SIG-M5 (cell line): ENCODE measurements at regions not wholly inside any gene's neighbourhood (a gene's known extent, or its start where the extent isn't known, plus 50 kb on each side); places are given as distances from the start of the nearest gene placed in this dataset.
"Not testable (repeated sequence)": the region's sequence is repeated elsewhere in the genome, so short reads cannot be mapped to it uniquely, and the experiment has no call there.

Source experiments
- DNase-seq: peaks from one replicate; lab custom pipeline; 2025; lab: John Stamatoyannopoulos, UW

DNA sequence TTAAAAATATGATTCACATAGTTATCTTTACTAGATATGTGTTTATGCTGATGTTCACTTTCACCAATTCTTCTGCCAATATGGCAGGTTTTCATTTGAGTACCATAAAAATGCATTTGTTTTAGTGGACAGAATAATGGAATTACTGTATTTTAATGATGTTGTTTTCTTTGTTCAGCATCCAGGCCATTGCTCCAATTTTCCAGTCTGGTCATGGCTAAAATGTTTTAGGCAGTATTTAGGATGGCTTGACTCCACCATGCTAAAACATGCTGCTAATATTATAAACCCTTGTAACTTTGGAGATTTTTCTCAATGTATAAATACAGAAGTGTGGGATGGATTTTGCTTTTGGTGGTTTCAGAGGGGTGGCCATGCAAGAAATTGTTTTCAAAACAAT is 273.0 kb upstream of the RPS23 start:
- no peak for DNase-seq

DNA sequence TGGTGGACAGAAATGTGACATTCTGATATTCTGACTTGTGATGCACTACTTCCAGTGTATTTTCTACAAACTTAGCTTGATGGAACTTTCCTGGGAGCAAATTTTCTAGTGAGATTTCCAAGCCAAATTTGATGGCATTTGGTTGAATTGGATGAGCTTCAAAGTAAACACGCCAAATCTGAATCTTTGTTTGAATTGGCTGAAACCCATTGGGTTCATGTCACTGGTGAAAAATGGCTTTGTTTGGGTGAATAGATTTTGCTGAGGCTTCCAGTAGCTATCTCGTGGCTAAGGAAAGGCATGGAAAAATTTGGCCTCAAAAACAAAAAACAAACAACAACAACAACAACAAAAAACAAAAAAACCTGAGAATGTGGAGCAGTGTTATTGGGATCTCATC is 271.1 kb upstream of the RPS23 start:
- DNase-seq, result no peak

DNA sequence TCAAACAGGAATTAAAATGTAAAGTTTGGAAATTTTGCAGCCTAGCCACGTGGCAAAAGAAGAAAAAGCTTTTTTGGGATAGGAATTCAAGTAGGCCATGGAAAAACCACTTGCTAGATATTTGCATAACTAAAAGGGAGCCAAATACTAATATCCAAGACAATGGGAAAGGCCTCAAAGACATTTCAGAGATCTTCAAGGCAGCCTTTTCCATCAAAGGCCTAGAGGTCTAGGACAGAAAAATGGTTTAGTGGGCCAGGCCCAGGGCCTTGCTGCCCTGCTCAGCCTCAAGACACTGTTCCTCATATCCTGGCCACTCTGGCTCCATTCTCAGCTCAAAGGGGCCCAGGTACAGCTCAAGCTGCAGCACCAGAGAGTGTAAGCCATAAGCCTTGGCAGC is 265.9 kb upstream of the RPS23 start:
- no peak for DNase-seq

DNA sequence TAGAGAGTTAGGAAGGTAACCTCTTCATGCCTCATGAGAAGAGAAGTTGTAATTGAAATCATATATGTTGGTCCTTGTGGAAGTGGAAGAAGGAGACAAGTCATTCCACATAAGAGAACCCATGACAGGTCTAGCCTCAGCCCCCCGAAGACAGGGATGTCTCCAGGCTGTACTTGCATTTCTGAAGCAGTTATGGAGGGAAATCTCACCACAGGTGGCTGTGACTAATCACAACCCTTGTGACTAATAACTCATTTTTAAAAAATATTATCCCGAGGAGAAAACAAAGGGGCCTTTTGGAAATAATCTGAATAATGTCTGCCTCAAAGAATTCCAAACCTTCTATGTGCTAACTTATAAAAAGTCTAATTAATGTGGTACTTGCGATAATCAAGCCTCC is 262.1 kb upstream of the RPS23 start:
- no peak for DNase-seq

DNA sequence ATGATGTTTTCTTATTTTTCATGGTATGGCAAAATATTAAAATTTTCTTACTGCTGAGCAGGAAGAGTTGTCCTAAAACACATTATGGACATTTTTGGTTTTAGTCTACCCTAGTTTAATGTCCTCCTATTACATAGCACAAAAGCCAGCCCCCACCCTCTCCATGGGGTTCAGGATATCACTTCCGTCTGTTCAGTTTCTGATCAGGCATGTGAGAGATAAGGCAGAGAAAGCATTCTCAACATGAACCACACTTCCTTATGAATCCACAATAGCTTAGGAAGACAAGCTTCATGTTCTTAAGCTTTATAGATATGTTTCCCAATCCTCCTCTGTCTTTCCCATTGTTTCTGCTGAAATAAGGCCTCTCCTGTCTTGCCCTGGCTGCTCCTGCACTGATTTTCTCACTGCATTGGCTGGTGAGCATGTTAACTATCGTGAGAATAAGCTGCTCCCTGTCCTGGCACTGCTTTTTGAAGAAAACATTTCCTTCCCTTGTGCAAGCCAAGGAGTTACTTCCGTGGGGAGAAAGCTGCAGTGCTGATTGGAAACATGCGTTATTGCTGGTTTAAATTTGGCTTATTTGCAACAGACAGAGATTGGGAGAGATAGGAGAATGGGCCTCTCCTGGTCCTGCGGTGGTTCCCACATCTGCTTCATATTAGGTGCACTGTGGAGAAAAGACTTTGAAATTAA is 260.3 kb upstream of the RPS23 start:
- no peak for DNase-seq

DNA sequence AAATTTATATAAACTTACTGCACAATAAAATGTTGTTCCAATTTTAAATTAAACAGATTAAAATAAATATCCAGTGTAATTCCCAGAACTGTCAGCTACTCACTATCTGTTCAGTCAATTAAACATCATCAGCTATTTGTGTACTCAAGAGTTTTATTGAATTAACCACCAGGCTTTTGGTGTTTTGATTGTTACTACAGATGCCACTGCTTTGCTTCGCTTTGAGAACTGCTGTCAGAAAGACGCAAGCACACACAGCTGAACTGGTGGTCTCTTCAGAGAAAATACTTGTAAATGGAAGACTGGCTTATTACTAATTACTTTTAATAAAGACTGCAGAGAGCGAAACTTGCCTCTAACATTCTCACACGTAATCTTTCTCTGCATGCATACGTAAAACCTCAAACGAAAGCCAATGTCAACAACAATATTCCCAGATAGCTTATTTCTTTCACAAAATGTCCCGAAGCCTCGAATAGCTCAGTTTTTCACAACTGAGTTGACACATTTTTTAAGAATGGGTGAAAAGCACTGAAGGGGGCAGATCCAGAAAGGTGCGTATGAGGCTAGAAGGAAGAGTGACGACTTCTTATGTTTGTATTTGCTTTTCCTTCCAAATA is 259.6 kb upstream of the RPS23 start:
- no peak for DNase-seq

DNA sequence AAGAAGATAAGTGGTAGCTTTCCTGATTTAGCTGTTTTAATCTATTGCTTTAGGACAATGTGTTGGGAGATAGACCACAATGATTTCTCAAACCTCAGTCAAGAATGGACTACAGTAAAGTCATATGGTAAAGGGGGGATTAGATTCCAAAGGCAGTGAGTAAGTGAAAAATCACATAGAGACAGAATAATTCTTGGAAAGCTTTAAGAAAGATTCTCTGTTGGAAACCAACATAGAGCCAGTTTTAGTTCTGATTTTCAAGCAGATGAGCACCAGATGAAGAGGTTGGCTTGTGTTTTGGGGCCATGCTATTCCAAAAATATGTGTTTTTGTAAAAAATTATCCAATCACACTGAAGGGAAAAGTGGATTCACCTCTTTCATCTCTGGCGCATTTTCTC is 256.8 kb upstream of the RPS23 start:
- no peak for DNase-seq

DNA sequence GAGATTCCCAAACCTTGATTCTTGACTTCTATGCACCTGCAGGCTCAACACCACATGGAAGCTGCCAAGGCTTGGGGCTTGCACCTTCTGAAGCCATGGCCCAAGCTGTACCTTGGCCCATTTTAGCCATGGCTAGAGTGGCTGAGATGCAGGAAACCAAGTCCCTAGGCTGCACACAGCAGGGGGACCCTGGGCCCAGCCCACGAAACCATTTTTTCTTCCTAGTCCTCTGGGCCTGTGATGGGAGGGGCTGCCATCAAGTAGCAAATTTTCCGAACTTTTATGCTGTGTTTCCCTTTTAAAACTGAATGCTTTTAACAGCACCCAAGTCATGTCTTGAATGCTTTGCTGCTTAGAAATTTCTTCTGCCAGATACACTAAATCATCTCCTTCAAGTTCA is 253.9 kb upstream of the RPS23 start:
- DNase-seq, result not testable (repeated sequence)

DNA sequence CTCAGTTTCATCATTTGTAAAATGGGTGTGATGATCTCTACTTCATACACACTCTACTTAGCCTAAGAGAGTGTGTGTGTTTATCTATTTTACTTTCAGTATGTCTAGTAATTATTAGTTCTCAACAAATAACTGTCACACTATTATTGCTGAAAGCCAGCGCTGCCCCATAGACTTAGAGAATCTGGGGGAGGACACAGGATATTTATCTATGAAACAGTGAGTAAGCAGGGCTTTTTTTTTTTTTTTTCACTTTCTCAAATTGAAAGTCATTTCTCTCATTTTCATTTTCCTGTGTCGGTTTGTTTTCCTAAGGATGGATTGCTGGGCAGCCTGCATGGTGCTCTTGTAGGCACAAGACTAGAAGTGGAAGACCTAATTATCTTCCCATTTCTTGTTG is 248.4 kb upstream of the RPS23 start:
- no peak for DNase-seq

DNA sequence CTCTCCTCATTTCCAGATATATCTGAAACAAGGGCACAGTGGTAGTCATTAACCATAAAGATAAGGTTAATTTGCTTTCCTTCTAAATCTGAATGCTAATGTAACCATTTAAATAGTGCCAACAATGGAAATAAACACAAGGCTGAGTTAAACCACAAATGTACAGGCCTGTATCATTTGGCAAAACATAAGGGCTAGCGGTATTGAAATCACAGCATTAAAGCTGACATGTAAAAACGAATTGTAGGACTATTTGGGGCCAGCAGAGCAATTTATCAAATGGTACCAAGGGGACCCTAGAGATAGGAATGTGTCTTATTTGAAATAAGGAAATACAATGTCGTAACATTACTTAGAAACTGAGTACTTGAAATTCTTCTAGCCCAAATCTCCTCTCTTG is 247.5 kb upstream of the RPS23 start:
- no peak for DNase-seq

DNA sequence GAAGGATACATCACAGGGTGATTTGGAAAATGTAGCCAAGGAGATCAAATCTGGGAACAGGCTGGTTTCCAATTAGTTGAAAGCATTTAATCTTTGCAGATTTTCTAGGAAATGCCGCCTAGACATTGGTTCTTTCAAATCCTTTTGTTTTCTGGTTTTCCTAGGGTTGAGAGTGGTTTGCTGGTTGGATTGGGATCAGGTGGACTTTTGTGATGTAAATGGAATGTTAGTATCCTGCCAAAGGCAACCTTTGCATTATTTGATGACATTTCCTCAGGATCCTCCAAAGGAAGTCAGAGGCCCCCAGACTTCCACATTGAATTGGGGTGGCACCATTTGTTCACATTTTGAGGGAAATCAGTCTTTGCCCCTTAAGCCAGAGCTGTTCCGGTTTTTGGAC is 245.5 kb upstream of the RPS23 start:
- no peak for DNase-seq

DNA sequence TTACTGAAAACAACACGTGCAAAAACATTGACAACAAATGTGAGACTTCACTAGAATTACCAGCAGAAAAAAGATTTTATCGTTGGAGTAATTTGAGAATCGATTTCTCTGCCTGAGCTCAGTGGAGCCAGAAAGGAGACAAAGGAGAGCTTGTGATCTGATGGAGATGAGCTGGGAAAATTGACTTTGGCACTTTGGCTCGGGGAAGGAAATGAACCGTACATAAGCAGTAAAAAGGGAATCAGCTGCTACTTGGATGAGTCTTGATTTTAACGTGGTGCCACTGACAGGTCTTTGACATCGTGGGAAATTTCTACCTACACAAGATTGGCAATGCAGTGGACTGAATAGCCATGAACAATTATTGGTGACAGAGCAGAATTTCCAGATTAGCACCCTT is 244.7 kb upstream of the RPS23 start:
- DNase-seq, result no peak

DNA sequence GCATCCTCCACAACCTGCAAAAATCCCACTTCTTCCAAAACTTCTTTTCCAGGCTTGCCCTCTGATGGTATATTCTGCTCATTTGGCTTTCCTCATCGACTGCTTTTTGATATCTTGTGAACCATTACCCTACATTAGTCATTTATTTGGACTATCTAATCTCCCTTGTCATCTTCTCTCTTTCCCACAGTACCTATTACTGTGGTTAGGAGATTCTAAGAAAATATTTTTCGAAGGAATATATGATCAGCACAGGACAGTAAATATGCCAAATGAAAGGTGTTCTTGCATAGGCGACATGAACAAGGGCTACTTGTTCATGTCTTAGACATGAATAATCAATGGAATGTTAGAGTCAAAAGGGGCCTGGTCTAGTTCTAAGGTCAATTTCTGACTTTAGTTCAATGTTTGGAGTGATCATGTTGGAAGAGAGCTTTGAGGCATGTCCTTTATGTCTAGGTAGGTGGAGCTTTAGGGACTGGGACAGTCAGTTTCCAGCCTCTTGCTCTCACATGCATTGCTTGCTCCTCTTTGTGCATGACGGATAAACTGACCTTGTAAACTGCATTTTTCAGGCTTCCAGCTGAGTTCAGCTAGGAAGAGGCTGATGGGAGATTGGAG is 243.4 kb upstream of the RPS23 start:
- no peak for DNase-seq

DNA sequence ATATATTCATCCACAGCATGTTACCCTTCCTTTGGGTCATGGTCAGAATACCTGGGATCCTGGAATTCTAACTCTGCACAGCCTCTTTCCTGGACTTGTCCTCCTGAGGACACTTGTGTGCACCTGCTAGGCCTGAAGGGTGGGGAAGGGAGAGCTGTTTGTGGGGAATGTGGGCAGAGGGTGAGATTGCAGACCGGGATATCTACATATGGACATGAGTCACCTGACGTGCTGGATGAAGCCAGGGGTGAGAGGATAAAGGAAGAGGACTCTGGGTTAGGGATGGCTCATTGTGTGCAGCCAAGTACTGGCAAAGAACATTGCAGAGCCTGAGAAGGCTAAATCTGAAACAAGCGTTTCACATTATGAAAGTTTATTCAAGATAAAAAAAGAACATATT is 241.4 kb upstream of the RPS23 start:
- DNase-seq, result no peak

DNA sequence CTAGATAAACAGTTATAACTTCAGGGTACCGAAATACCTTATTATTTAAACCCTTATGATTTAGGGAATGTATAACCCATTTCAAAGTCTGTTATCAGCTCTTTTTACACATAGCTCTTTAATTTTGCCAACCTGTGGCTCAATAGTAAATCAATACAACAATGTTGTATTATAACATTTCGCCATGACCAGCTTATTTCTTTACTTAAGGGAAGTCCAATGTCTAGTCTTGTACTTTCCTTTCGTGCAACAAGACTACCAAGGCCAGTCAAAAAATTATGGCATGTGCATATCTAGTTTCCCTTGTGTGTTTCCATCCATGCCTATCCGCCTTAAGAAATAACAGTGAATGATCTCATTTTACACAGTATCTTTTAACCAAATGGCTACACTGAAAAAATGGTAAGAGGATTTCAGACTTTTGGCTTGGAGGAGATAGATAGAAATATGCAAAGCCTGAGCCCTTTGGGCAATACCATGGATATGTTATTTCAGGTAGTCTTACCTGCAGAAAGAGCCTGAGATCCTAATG is 239.5 kb upstream of the RPS23 start:
- no peak for DNase-seq

DNA sequence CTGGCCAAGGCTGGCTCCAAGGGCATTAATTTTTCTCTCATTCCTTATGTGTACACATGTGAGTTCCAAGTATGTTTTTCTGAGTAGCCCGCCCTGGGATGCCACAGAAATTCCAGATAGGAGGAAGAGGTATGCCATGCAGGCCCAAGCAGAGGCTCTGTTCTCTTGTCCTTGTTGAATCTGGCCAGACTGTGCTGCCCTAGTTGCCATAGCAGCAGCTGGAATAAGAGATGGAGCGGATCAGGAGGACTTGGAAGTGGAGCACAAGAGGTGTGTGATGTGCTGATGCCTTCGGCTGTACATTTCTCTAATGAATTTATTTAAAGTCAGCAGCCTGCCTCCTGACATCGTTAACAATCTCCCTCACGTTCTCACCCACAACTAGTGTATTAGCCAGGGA is 235.6 kb upstream of the RPS23 start:
- DNase-seq, result no peak

DNA sequence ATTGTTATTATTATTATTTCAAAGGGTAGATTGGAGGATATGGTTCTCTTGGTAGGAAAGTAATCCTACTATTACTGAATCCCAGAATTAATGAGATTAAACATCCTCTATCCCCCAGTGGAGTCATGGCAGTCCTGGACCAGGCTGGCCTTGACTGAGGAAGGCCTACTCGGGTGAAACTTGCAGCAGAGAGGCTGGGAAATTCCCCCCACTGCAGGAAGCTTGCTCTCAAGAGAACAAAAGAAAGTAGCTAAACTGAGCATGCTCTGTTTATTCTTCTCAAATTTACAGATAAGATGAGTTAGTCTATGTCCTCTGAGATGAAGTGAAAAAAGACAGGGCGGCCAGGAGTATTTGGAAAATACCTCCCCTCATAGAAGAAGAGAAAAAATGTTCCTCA is 233.9 kb upstream of the RPS23 start:
- no peak for DNase-seq

DNA sequence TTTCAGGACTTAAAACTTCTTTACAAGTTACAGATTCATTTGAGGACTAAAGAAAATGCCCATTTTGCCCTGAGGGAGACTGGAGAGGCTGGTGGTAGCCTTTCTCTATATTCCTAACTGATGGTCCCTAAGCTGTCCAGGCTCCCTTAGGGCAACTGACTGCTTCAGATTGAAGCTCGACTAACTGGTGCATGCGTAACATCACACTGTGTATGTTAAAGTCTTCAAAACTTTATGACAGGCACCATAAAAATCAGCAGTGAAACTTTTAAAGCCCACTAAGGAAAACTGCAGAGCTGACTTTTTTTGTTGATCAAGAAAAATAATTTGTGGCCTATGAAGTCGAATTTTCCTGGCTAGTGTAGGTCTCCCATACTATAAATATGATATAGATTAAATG is 233.0 kb upstream of the RPS23 start:
- DNase-seq, result no peak

DNA sequence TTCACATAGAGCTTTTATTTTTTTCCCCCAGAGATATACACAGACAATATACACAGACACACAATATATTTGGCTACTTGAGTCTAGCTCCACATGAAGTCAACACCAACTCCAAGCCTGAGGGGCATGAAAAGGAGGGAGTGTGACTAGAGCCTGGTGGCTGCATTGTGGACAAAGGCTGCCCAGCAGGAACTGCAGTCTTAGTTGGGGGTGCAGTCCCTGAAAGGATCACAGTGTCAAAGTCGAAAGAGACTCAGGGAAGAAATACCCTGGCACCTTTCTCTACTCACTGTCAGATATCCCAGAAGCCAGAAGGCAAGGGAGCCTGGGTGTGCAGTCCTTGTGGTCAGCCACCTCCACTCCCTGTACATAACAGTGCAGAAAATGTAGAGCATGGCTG is 231.6 kb upstream of the RPS23 start:
- DNase-seq, result no peak

DNA sequence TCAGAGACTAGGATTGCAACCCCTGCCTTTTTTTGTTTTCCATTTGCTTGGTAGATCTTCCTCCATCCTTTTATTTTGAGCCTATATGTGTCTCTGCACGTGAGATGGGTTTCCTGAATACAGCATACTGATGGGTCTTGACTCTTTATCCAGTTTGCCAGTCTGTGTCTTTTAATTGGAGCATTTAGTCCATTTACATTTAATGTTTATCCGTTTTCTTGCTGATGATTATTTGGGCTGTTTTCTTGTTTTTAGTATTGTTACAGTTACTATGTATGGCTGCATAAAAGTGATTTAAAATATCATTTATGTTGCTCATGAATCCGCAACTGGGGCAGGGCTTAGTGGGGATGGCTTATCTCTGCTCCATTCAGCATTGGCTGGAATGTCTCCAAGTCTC is 228.2 kb upstream of the RPS23 start:
- DNase-seq, result not testable (repeated sequence)

DNA sequence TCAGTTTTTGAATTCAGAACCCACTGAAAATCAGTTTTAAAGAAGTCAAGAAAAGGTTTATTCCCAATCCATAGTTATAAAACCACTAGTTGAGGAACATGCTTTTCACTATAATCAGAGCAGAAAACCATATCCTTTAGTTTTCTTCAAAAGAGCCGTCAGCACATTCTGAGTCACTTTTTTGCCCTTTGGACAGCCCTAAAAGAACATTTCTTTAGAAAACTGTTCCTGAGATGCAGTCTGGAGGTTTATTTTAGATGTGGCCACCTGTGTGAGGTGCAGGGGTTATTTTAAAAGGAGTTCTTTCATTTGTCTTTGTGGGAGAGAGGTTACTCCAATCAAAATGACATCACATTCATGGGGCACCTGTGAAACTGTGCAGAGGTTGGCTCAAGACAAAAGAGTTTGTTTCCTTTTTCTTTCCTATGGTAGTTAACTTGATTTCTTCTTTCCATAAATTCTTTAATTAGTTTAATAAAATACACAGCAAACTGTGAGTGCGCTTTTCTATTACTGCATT is 221.6 kb upstream of the RPS23 start:
- DNase-seq, result no peak

DNA sequence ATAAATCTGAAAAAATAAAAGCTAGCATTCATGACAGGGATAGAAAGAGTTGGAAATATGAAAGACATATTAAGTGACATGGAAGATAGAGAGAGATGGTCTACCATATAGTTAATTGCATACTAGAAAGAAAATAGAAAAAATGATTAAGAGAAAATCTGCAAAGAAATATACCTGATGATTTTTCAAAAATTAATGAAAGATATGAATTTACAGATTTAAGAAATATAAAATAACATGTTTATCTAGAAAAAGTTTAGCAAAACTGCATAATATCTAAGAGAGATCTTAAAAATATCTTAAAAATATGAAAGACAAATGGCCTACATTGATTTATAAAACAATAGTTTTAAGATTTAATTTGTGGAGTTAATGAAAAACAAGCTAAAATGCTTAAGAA is 219.1 kb upstream of the RPS23 start:
- no peak for DNase-seq

DNA sequence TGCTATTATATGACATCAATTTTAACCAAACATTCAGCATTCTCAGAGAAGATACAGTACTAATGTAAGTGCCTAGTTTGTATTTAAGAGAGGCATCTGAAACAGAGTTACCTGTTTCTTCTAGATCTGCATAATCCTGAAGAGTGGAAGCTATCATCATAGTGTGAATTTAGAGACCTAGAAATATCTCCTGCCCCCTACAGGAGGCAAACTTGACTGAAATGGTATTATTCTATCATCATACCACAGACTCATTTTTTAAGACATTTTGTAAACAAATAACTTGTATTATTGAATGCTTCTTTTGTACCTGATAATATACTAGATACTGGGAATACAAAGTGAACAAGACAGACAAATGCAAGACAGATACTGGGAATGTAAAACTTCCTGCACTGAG is 216.8 kb upstream of the RPS23 start:
- no peak for DNase-seq
